ENCODE measurements at regions not wholly inside any gene's neighbourhood (a gene's known extent, or its start where the extent isn't known, plus 50 kb on each side); places are given as distances from the start of the nearest gene placed in this dataset.

GRCh38 chr6:74939721-74940620 lies 265.9 kb downstream of the COL12A1 start:
- TF ChIP-seq SMC3 (conservative IDR thresholded peaks at IDR 0.05; ENCODE audit: poor library complexity) (no peak), CTCF (IDR thresholded peaks at IDR 0.05; ENCODE audit: poor library complexity, severe bottlenecking) (no peak), EP300 (conservative IDR thresholded peaks at IDR 0.05; ENCODE audit: poor library complexity, severe bottlenecking) (no peak), EZH2 (IDR thresholded peaks at IDR 0.05; ENCODE audit: borderline replicate concordance, insufficient read depth, low read length, poor library complexity, severe bottlenecking) (no peak), POLR2AphosphoS5 (IDR thresholded peaks at IDR 0.05) (no peak)

Data from neural cell (in vitro differentiated cells).